ENCODE measurements at regions not wholly inside any gene's neighbourhood (a gene's known extent, or its start where the extent isn't known, plus 50 kb on each side); places are given as distances from the start of the nearest gene placed in this dataset.

DNA sequence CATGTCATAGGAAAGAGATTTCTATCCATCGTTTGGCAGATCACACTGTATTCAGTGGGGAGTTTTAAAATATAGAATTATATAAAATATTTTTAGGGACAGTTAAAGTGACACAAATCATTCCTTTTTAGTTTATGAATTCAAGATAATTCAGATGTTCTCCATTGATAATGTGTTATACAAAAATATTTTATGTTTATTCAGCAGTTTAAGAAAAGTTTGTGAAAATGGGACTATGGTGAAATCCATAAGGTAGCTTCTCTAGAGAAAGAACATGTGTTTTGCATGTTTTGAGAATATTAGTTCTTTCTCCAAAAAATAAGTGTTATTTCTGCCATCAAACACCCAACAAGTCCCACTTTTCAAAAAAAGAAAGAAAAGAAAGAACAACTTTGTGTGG lies 122.9 kb downstream of the EMB start:
- TF ChIP-seq, protein P1, sequence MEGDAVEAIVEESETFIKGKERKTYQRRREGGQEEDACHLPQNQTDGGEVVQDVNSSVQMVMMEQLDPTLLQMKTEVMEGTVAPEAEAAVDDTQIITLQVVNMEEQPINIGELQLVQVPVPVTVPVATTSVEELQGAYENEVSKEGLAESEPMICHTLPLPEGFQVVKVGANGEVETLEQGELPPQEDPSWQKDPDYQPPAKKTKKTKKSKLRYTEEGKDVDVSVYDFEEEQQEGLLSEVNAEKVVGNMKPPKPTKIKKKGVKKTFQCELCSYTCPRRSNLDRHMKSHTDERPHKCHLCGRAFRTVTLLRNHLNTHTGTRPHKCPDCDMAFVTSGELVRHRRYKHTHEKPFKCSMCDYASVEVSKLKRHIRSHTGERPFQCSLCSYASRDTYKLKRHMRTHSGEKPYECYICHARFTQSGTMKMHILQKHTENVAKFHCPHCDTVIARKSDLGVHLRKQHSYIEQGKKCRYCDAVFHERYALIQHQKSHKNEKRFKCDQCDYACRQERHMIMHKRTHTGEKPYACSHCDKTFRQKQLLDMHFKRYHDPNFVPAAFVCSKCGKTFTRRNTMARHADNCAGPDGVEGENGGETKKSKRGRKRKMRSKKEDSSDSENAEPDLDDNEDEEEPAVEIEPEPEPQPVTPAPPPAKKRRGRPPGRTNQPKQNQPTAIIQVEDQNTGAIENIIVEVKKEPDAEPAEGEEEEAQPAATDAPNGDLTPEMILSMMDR (IDR thresholded peaks at IDR 0.05; ENCODE audit: poor library complexity), result no peak
- TF ChIP-seq EZH2 (IDR thresholded peaks at IDR 0.05; ENCODE audit: borderline replicate concordance), result no peak
